ENCODE measurements at regions not wholly inside any gene's neighbourhood (a gene's known extent, or its start where the extent isn't known, plus 50 kb on each side); places are given as distances from the start of the nearest gene placed in this dataset.
"Not testable (repeated sequence)": the region's sequence is repeated elsewhere in the genome, so short reads cannot be mapped to it uniquely, and the experiment has no call there.

GRCh38 chrX:40788698-40789097 lies 53.4 kb upstream of the MED14 start:
- DNase-seq (ENCODE audit: low spot score) = not testable (repeated sequence)

- no peak for TF ChIP-seq CTCF (IDR thresholded peaks at IDR 0.05; ENCODE audit: extremely low read depth, missing control alignments)
- DNase-seq (ENCODE audit: low spot score) = no peak
These were observed 57.1 kb upstream of the MED14 start for GRCh38 chrX:40792433-40792832.

- not testable (repeated sequence) for DNase-seq (ENCODE audit: low spot score)
These were observed 59.4 kb upstream of the MED14 start for GRCh38 chrX:40794829-40795130.

GRCh38 chrX:40799745-40800144 lies 64.4 kb upstream of the MED14 start:
- not testable (repeated sequence) for DNase-seq (ENCODE audit: low spot score)

GRCh38 chrX:40805404-40805803 lies 70.1 kb upstream of the MED14 start:
- DNase-seq (ENCODE audit: low spot score) = no peak

GRCh38 chrX:40806513-40807220 lies 71.3 kb upstream of the MED14 start:
- TF ChIP-seq CTCF (IDR thresholded peaks at IDR 0.05; ENCODE audit: extremely low read depth, missing control alignments) = no peak
- no peak for DNase-seq (ENCODE audit: low spot score)

More at GRCh38 chrX:40805404-40805803, 70.1 kb upstream of the MED14 start:
- no peak for TF ChIP-seq CTCF (IDR thresholded peaks at IDR 0.05; ENCODE audit: extremely low read depth, missing control alignments)

- TF ChIP-seq CTCF (IDR thresholded peaks at IDR 0.05; ENCODE audit: extremely low read depth, missing control alignments) = no peak
- DNase-seq (ENCODE audit: low spot score) = no peak
These were observed 72.0 kb upstream of the MED14 start for GRCh38 chrX:40807384-40807783.

GRCh38 chrX:40808203-40808602 lies 72.9 kb upstream of the MED14 start:
- no peak for DNase-seq (ENCODE audit: low spot score)
- no peak for TF ChIP-seq CTCF (IDR thresholded peaks at IDR 0.05; ENCODE audit: extremely low read depth, missing control alignments)

- no peak for DNase-seq (ENCODE audit: low spot score)
These were observed 73.9 kb upstream of the MED14 start for GRCh38 chrX:40809210-40809609.

GRCh38 chrX:40815045-40815444 lies 79.7 kb upstream of the MED14 start:
- not testable (repeated sequence) for DNase-seq (ENCODE audit: low spot score)

More at GRCh38 chrX:40809210-40809609, 73.9 kb upstream of the MED14 start:
- TF ChIP-seq CTCF (IDR thresholded peaks at IDR 0.05; ENCODE audit: extremely low read depth, missing control alignments) = no peak

Measured in GM20000 (cell line).